PC-3 (cell line): ENCODE measurements at regions not wholly inside any gene's neighbourhood (a gene's known extent, or its start where the extent isn't known, plus 50 kb on each side); places are given as distances from the start of the nearest gene placed in this dataset.

ENCODE experiments used
- ATAC-seq: fragments of 200-7000 bp; cut with Tn5 transposase; 2 replicates; pipeline ENCODE4 v1.9.1; 2020; ENCODE audit warnings: mild to moderate bottlenecking, moderate library complexity
- BruUV-seq: library from RNA; stranded (reverse); fragments of 400-500 nt; replicated peaks from 2 replicates; lab custom pipeline; 2021; lab: Mats Ljungman, UMichigan
- CTCF ChIA-PET: fragments of 300-600 bp; sonication (Branson Sonifier 250); formaldehyde crosslinking; loops from one replicate; lab custom pipeline; 2022; ENCODE audit warnings: antibody characterized with exemption; lab: Charles Lee
- POLR2A ChIA-PET: fragments of 300-600 bp; sonication (Branson Sonifier 250); formaldehyde crosslinking; loops from one replicate; lab custom pipeline; 2022; ENCODE audit warnings: antibody characterized with exemption; ENCODE audit not compliant: unreplicated experiment; lab: Charles Lee
- DNase-seq: peaks from one replicate; pipeline ENCODE4 v3.0.0-alpha.2; 2015
- H2AFZ ChIP-seq: fragments of 300-600 bp; sonication (generic); 2 replicates; pipeline ENCODE4 v1.6.0; 2016; ENCODE audit warnings: antibody characterized with exemption, low read length
- H3F3A ChIP-seq: fragments of 300-600 bp; sonication (generic); one replicate; pipeline ENCODE4 v1.6.0; 2017; ENCODE audit warnings: antibody characterized with exemption, low read length, control low read depth, mild to moderate bottlenecking; ENCODE audit not compliant: unreplicated experiment
- H3K27ac ChIP-seq: fragments of 300-600 bp; sonication (generic); 2 replicates; pipeline ENCODE4 v1.5.1; 2016; ENCODE audit warnings: mild to moderate bottlenecking, low read length
- H3K27me3 ChIP-seq: fragments of 300-600 bp; sonication (generic); 2 replicates; pipeline ENCODE4 v1.6.1; 2016; ENCODE audit warnings: low read length, mixed read lengths
- H3K36me3 ChIP-seq: fragments of 300-600 bp; sonication (generic); 2 replicates; pipeline ENCODE4 v1.6.1; 2016; ENCODE audit warnings: low read depth, mixed run types, low read length, mixed read lengths
- H3K4me1 ChIP-seq: fragments of 300-600 bp; sonication (generic); 2 replicates; pipeline ENCODE4 v1.5.1; 2016; ENCODE audit warnings: low read length; ENCODE audit not compliant: insufficient read depth
- H3K4me2 ChIP-seq: fragments of 300-600 bp; sonication (generic); 2 replicates; pipeline ENCODE4 v1.6.0; 2016; ENCODE audit warnings: low read length
- H3K4me3 ChIP-seq: fragments of 300-600 bp; sonication (generic); 2 replicates; pipeline ENCODE4 v1.5.1; 2016; ENCODE audit warnings: mild to moderate bottlenecking, low read length, mixed read lengths
- H3K79me2 ChIP-seq: fragments of 300-600 bp; sonication (generic); 2 replicates; pipeline ENCODE4 v1.6.1; 2017; ENCODE audit warnings: low read length, mixed read lengths
- H3K9ac ChIP-seq: fragments of 300-600 bp; sonication (generic); 2 replicates; pipeline ENCODE4 v1.6.0; 2016; ENCODE audit warnings: mild to moderate bottlenecking, low read length
- H3K9me2 ChIP-seq: fragments of 300-600 bp; sonication (generic); replicated peaks from 2 replicates; pipeline ENCODE4 v1.6.1; 2016; ENCODE audit warnings: mixed run types, low read length, mixed read lengths
- H3K9me3 ChIP-seq: fragments of 300-600 bp; sonication (generic); 2 replicates; pipeline ENCODE4 v1.6.1; 2016; ENCODE audit warnings: low read length, mixed read lengths
- H4K20me1 ChIP-seq: fragments of 300-600 bp; sonication (generic); 2 replicates; pipeline ENCODE4 v1.6.1; 2016; ENCODE audit warnings: low read length, mixed read lengths
- CTCF ChIP-seq: fragments of 300-600 bp; sonication (generic); conservative IDR thresholded peaks from 2 replicates; pipeline ENCODE4 v1.5.1; 2017; ENCODE audit warnings: antibody characterized with exemption, low read depth, mild to moderate bottlenecking, low read length
- EZH2 ChIP-seq: fragments of 300-600 bp; sonication (generic); IDR thresholded peaks from one replicate; pipeline ENCODE4 v1.6.1; 2017; ENCODE audit warnings: antibody characterized with exemption, mild to moderate bottlenecking, low read length; ENCODE audit not compliant: unreplicated experiment
- EZH2phosphoT487 ChIP-seq: fragments of 300-600 bp; sonication (generic); IDR thresholded peaks from 2 replicates; pipeline ENCODE4 v1.6.1; 2018; ENCODE audit warnings: mild to moderate bottlenecking, antibody characterized with exemption, low read length, borderline replicate concordance
- intact Hi-C: fragments of 100-400 bp; cut with micrococcal nuclease; formaldehyde crosslinking; loops from 2 replicates; pipeline ENCODE4 v1.9.0; 2023

- no peak for ATAC-seq
- Histone ChIP-seq H3F3A (no peaks in the 10 kb centered on the region), H3K27ac (no peak overlapping the region), H3K4me1 (peaks cover 5% of the 10 kb centered on the region), H3K9me3 (no peaks in the 10 kb centered on the region), H3K79me2 (no peaks in the 10 kb centered on the region), H3K36me3 (no peaks in the 10 kb centered on the region), H4K20me1 (no peaks in the 10 kb centered on the region), H3K4me2 (no peak overlapping the region), H3K9ac (no peak overlapping the region), H3K27me3 (no peaks in the 10 kb centered on the region), H3K9me2 (no peaks in the 10 kb centered on the region), H2AFZ (no peak overlapping the region), H3K4me3 (no peak overlapping the region)
- intact Hi-C loops, result no loop called here
- POLR2A ChIA-PET, result no interaction called here
- CTCF ChIA-PET, result no interaction called here
- peak; percentile 24 for DNase-seq
- BruUV-seq, result no TSS peak
- no peak for TF ChIP-seq EZH2
- TF ChIP-seq EZH2phosphoT487, result no peak
- TF ChIP-seq CTCF, result no peak
Observed at GRCh38 chr4:123597586-123597985, 201.0 kb downstream of the SPRY1 start.

- Histone ChIP-seq H3K27me3 (no peaks in the 10 kb centered on the region), H4K20me1 (no peaks in the 10 kb centered on the region), H3K27ac (no peak overlapping the region), H2AFZ (no peak overlapping the region), H3K36me3 (no peaks in the 10 kb centered on the region), H3K4me1 (peaks cover 10% of the 10 kb centered on the region), H3K4me2 (no peak overlapping the region), H3K9me3 (no peaks in the 10 kb centered on the region), H3K9ac (no peak overlapping the region), H3K79me2 (no peaks in the 10 kb centered on the region), H3K4me3 (no peak overlapping the region), H3F3A (no peaks in the 10 kb centered on the region), H3K9me2 (no peaks in the 10 kb centered on the region)
- ChIA-PET POLR2A (no interaction called here), CTCF (no interaction called here)
- ATAC-seq (no peak), DNase-seq (no peak)
- BruUV-seq, result no TSS peak
- TF ChIP-seq EZH2 (no peak), CTCF (no peak), EZH2phosphoT487 (no peak)
- intact Hi-C loops, result no loop called here
Observed at GRCh38 chr4:123598331-123598730, 201.7 kb downstream of the SPRY1 start.

- DNase-seq, result peak; percentile 18
- POLR2A ChIA-PET, result interaction anchor here (0.6 kb wide), 1 partner anchor 135 kb away, joined by 3 read pairs; no protein-coding TSS in a partner anchor
- no peaks in the 10 kb centered on the region for H3F3A ChIP-seq
- no peak overlapping the region for H3K9ac ChIP-seq
- no peak overlapping the region for H3K4me3 ChIP-seq
- intact Hi-C loops, result no loop called here
- no peak for TF ChIP-seq CTCF
- H3K79me2 ChIP-seq, result no peaks in the 10 kb centered on the region
- H3K9me3 ChIP-seq, result no peaks in the 10 kb centered on the region
- BruUV-seq, result no TSS peak
- no peak for ATAC-seq
- no peak overlapping the region for H3K27ac ChIP-seq
- no peak overlapping the region for H3K4me2 ChIP-seq
- no peaks in the 10 kb centered on the region for H3K36me3 ChIP-seq
- H3K9me2 ChIP-seq, result no peaks in the 10 kb centered on the region
- H3K4me1 ChIP-seq, result peaks cover 10% of the 10 kb centered on the region
- CTCF ChIA-PET, result no interaction called here
- no peaks in the 10 kb centered on the region for H4K20me1 ChIP-seq
- no peaks in the 10 kb centered on the region for H3K27me3 ChIP-seq
- no peak overlapping the region for H2AFZ ChIP-seq
Observed at GRCh38 chr4:123599061-123599919, 202.7 kb downstream of the SPRY1 start.
